ENCODE measurements at regions not wholly inside any gene's neighbourhood (a gene's known extent, or its start where the extent isn't known, plus 50 kb on each side); places are given as distances from the start of the nearest gene placed in this dataset.
"Not testable (repeated sequence)": the region's sequence is repeated elsewhere in the genome, so short reads cannot be mapped to it uniquely, and the experiment has no call there.

DNA sequence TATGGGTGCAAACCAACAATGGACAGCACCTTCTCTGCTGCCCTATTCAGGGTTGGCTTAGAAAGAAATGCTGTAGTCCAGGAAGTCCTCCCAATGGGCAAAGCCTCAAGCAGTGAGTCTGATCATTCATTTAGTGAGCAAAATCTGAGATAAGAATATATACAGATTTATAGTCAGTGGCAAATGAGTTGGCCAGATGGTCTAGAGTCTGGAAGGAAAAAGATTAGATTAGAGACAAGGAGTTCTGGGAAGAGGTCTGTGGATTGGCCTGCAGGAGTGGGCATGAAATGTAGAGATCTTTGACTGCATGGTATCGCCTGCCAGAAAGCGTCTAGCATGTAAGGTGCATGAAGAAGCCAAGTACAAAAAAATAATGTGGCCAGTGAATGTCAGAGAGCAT, 201.9 kb upstream of the PTER start:
- H2BK5ac ChIP-seq (ENCODE audit: low read length): no peak overlapping the region
- H3K79me1 ChIP-seq (ENCODE audit: low read length): no peaks in the 10 kb centered on the region
- no peaks in the 10 kb centered on the region for H3K27me3 ChIP-seq (ENCODE audit: insufficient read depth, low read length, poor library complexity)
- H2AK5ac ChIP-seq (ENCODE audit: low read length): no peak overlapping the region
- H3K9ac ChIP-seq (ENCODE audit: low read length): no peak overlapping the region
- H2BK15ac ChIP-seq (replicated peaks; ENCODE audit: low read depth): no peak overlapping the region
- no peak overlapping the region for H2BK120ac ChIP-seq (ENCODE audit: low read depth, low read length)
- no peak overlapping the region for H3K4me3 ChIP-seq (ENCODE audit: low read length)
- no peak overlapping the region for H3K4ac ChIP-seq (ENCODE audit: low read depth, low read length)
- WGBS (ENCODE audit: extremely low coverage, insufficient coverage, low lambda C conversion rate): no CpG with 5 or more reads among the region's 2 CpGs
- no peak overlapping the region for H3K27ac ChIP-seq (ENCODE audit: low read depth, low read length)
- no peak overlapping the region for H3K18ac ChIP-seq (ENCODE audit: low read length)
- no peak for DNase-seq
- no peak overlapping the region for H4K8ac ChIP-seq (ENCODE audit: low read depth, low read length)
- no peak overlapping the region for H3K23ac ChIP-seq (ENCODE audit: low read length)
- H3K36me3 ChIP-seq (ENCODE audit: control insufficient read depth, insufficient read depth, low read length): no peaks in the 10 kb centered on the region
- no peaks in the 10 kb centered on the region for H3K4me1 ChIP-seq (ENCODE audit: control insufficient read depth, low read depth, low read length)
- H3K79me2 ChIP-seq (ENCODE audit: control insufficient read depth, insufficient read depth, low read length): no peaks in the 10 kb centered on the region
- no peak overlapping the region for H4K5ac ChIP-seq (ENCODE audit: low read length)
- H3K4me2 ChIP-seq (ENCODE audit: low read length): no peak overlapping the region
- H3K56ac ChIP-seq (ENCODE audit: low read length): no peak overlapping the region

DNA sequence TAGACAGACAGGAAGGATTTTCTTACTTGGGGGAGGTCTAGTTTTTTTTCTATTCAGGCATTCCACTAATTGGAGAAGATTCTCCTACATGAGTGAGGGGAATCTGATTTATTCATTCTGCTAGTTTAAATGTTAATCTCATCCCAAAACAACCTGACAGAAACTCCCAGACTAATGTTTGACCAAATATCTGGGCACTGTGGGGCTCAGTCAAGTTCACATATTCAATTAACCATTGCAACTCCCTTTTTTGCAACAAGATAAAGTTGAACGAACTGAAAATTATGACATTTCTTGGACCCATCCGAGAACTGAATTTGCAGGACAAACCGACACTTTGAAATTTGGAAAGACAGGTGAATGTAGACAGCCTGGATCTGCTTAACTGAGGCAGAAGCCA, 194.4 kb upstream of the PTER start:
- Histone ChIP-seq H3K23ac (ENCODE audit: low read length) (no peak overlapping the region), H3K27me3 (ENCODE audit: insufficient read depth, low read length, poor library complexity) (no peaks in the 10 kb centered on the region), H2AK5ac (ENCODE audit: low read length) (no peak overlapping the region), H3K18ac (ENCODE audit: low read length) (no peak overlapping the region), H2BK15ac (replicated peaks; ENCODE audit: low read depth) (no peak overlapping the region), H4K5ac (ENCODE audit: low read length) (no peak overlapping the region), H3K79me2 (ENCODE audit: control insufficient read depth, insufficient read depth, low read length) (no peaks in the 10 kb centered on the region), H3K79me1 (ENCODE audit: low read length) (no peaks in the 10 kb centered on the region), H3K27ac (ENCODE audit: low read depth, low read length) (peak overlapping the region; percentile 31), H2BK5ac (ENCODE audit: low read length) (no peak overlapping the region), H3K4me3 (ENCODE audit: low read length) (no peak overlapping the region), H3K36me3 (ENCODE audit: control insufficient read depth, insufficient read depth, low read length) (no peaks in the 10 kb centered on the region), H4K8ac (ENCODE audit: low read depth, low read length) (no peak overlapping the region), H3K4me1 (ENCODE audit: control insufficient read depth, low read depth, low read length) (no peaks in the 10 kb centered on the region), H2BK120ac (ENCODE audit: low read depth, low read length) (no peak overlapping the region), H3K4me2 (ENCODE audit: low read length) (no peak overlapping the region), H3K4ac (ENCODE audit: low read depth, low read length) (no peak overlapping the region), H3K56ac (ENCODE audit: low read length) (no peak overlapping the region), H3K9ac (ENCODE audit: low read length) (no peak overlapping the region)
- no peak for DNase-seq
- WGBS (ENCODE audit: extremely low coverage, insufficient coverage, low lambda C conversion rate): no CpG with 5 or more reads among the region's 3 CpGs

DNA sequence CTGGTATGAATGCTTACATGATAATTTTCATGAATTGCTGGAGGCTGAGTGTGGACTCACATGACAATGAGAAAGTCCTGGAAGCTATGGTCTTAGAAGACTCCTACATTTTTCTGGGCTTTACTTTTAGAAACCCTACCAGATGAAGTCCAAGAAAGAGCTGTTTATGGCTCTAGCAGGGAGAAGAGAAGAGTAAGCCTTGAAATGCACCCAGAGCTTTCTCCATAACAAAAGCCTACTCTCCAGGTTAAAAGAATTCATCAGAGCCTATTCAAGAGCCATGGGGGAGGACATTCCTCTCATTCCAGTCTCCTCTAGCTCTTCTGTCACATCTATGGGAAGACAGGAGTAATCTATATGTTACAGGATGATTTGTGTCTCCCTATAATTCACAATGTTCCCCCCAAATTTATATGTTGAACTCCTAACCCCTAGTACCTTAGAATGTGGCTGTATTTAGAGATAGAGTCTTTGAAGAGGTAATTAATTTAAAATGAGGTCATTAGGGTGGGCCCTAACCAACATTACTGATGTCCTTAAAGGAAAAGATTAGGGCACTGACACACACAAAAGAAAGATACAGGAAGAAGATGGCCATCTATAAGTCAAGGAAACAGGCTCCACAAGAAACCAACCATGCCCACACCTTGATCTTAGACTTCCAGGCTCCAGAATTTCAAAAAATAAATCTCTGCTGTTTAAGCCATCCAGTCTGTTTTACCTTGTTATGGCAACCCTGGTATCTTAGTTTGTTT, 193.8 kb upstream of the PTER start:
- H3K4me1 ChIP-seq (ENCODE audit: control insufficient read depth, low read depth, low read length): no peaks in the 10 kb centered on the region
- H2BK120ac ChIP-seq (ENCODE audit: low read depth, low read length): no peak overlapping the region
- no peaks in the 10 kb centered on the region for H3K79me2 ChIP-seq (ENCODE audit: control insufficient read depth, insufficient read depth, low read length)
- no peak overlapping the region for H3K4me2 ChIP-seq (ENCODE audit: low read length)
- no peak overlapping the region for H3K4ac ChIP-seq (ENCODE audit: low read depth, low read length)
- no peak overlapping the region for H3K4me3 ChIP-seq (ENCODE audit: low read length)
- H3K56ac ChIP-seq (ENCODE audit: low read length): no peak overlapping the region
- peak overlapping the region; percentile 31 for H3K27ac ChIP-seq (ENCODE audit: low read depth, low read length)
- no peak overlapping the region for H3K9ac ChIP-seq (ENCODE audit: low read length)
- H2BK5ac ChIP-seq (ENCODE audit: low read length): no peak overlapping the region
- no peak overlapping the region for H3K23ac ChIP-seq (ENCODE audit: low read length)
- peak overlapping the region; percentile 80 for H3K18ac ChIP-seq (ENCODE audit: low read length)
- no peaks in the 10 kb centered on the region for H3K79me1 ChIP-seq (ENCODE audit: low read length)
- H3K36me3 ChIP-seq (ENCODE audit: control insufficient read depth, insufficient read depth, low read length): no peaks in the 10 kb centered on the region
- H2BK15ac ChIP-seq (replicated peaks; ENCODE audit: low read depth): peak overlapping the region; percentile 12
- H4K5ac ChIP-seq (ENCODE audit: low read length): no peak overlapping the region
- peak; percentile 95 for DNase-seq
- H4K8ac ChIP-seq (ENCODE audit: low read depth, low read length): no peak overlapping the region
- no peak overlapping the region for H2AK5ac ChIP-seq (ENCODE audit: low read length)
- no peaks in the 10 kb centered on the region for H3K27me3 ChIP-seq (ENCODE audit: insufficient read depth, low read length, poor library complexity)

- not testable (repeated sequence) for H3K56ac ChIP-seq (ENCODE audit: low read length); H2BK15ac ChIP-seq (replicated peaks; ENCODE audit: low read depth); H3K4me2 ChIP-seq (ENCODE audit: low read length); H3K79me2 ChIP-seq (ENCODE audit: control insufficient read depth, insufficient read depth, low read length); H3K23ac ChIP-seq (ENCODE audit: low read length); H3K4ac ChIP-seq (ENCODE audit: low read depth, low read length); H4K8ac ChIP-seq (ENCODE audit: low read depth, low read length); H4K5ac ChIP-seq (ENCODE audit: low read length); H3K4me3 ChIP-seq (ENCODE audit: low read length); H3K27me3 ChIP-seq (ENCODE audit: insufficient read depth, low read length, poor library complexity); H3K36me3 ChIP-seq (ENCODE audit: control insufficient read depth, insufficient read depth, low read length); H2AK5ac ChIP-seq (ENCODE audit: low read length); H2BK120ac ChIP-seq (ENCODE audit: low read depth, low read length); H3K79me1 ChIP-seq (ENCODE audit: low read length); H3K18ac ChIP-seq (ENCODE audit: low read length); H3K4me1 ChIP-seq (ENCODE audit: control insufficient read depth, low read depth, low read length); H2BK5ac ChIP-seq (ENCODE audit: low read length); H3K9ac ChIP-seq (ENCODE audit: low read length); H3K27ac ChIP-seq (ENCODE audit: low read depth, low read length)
- no CpG with 5 or more reads among the region's 7 CpGs for WGBS (ENCODE audit: extremely low coverage, insufficient coverage, low lambda C conversion rate)
- DNase-seq: peak; percentile 41
Observed at GRCh38 chr10:16250136-16250535, 186.7 kb upstream of the PTER start.

DNA sequence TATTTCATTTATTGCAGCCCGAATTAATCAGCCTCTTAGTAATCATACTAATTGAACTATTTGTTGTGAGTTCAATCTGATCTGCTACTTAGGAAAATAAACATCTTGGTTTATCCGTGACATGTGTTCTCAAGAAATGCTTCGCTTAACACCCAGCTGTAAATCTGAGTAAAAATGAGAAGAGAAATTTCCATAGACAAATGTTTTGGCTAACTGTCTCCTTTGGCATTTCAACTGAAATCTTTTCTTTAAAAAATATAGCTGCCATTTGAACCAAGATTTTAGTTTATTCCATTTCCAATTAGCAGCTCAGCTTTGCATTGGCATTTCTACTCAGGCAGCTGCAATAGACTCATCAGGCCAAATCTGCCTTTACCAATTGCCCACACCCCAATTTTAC, 180.5 kb upstream of the PTER start:
- H3K79me1 ChIP-seq (ENCODE audit: low read length): no peaks in the 10 kb centered on the region
- no peaks in the 10 kb centered on the region for H3K27me3 ChIP-seq (ENCODE audit: insufficient read depth, low read length, poor library complexity)
- H3K23ac ChIP-seq (ENCODE audit: low read length): no peak overlapping the region
- H2AK5ac ChIP-seq (ENCODE audit: low read length): no peak overlapping the region
- H3K4ac ChIP-seq (ENCODE audit: low read depth, low read length): no peak overlapping the region
- no peaks in the 10 kb centered on the region for H3K79me2 ChIP-seq (ENCODE audit: control insufficient read depth, insufficient read depth, low read length)
- no peak overlapping the region for H3K18ac ChIP-seq (ENCODE audit: low read length)
- H3K4me1 ChIP-seq (ENCODE audit: control insufficient read depth, low read depth, low read length): no peaks in the 10 kb centered on the region
- H4K5ac ChIP-seq (ENCODE audit: low read length): no peak overlapping the region
- H3K56ac ChIP-seq (ENCODE audit: low read length): no peak overlapping the region
- H4K8ac ChIP-seq (ENCODE audit: low read depth, low read length): no peak overlapping the region
- no peak overlapping the region for H2BK120ac ChIP-seq (ENCODE audit: low read depth, low read length)
- no peak overlapping the region for H3K27ac ChIP-seq (ENCODE audit: low read depth, low read length)
- WGBS (ENCODE audit: extremely low coverage, insufficient coverage, low lambda C conversion rate): no CpG with 5 or more reads among the region's 3 CpGs
- no peak overlapping the region for H2BK15ac ChIP-seq (replicated peaks; ENCODE audit: low read depth)
- no peak for DNase-seq
- H2BK5ac ChIP-seq (ENCODE audit: low read length): no peak overlapping the region
- H3K4me2 ChIP-seq (ENCODE audit: low read length): no peak overlapping the region
- H3K9ac ChIP-seq (ENCODE audit: low read length): no peak overlapping the region
- H3K36me3 ChIP-seq (ENCODE audit: control insufficient read depth, insufficient read depth, low read length): no peaks in the 10 kb centered on the region
- H3K4me3 ChIP-seq (ENCODE audit: low read length): no peak overlapping the region

Data from mesendoderm (in vitro differentiated cells).